ENCODE measurements at regions not wholly inside any gene's neighbourhood (a gene's known extent, or its start where the extent isn't known, plus 50 kb on each side); places are given as distances from the start of the nearest gene placed in this dataset.
"Not testable (repeated sequence)": the region's sequence is repeated elsewhere in the genome, so short reads cannot be mapped to it uniquely, and the experiment has no call there.

GRCh38 chr7:149950578-149950924, 76.8 kb downstream of the ATP6V0E2 start:
- not testable (repeated sequence) for TF ChIP-seq CTCF (IDR thresholded peaks at IDR 0.05; ENCODE audit: borderline replicate concordance, extremely low read depth, low read length, poor library complexity, severe bottlenecking); EZH2 (IDR thresholded peaks at IDR 0.05; ENCODE audit: borderline replicate concordance, low read depth, low read length, severe bottlenecking)
